GM06990 (cell line): ENCODE measurements at regions not wholly inside any gene's neighbourhood (a gene's known extent, or its start where the extent isn't known, plus 50 kb on each side); places are given as distances from the start of the nearest gene placed in this dataset.
"Not testable (repeated sequence)": the region's sequence is repeated elsewhere in the genome, so short reads cannot be mapped to it uniquely, and the experiment has no call there.

ENCODE experiments used
- DNase-seq: peaks from one replicate; pipeline ENCODE4 v3.0.0-alpha.2; 2011; ENCODE audit not compliant: insufficient read length; ENCODE audit errors: extremely low read depth
- H3K27me3 ChIP-seq: replicated peaks from 2 replicates; pipeline ENCODE4 v1.6.0; 2011; ENCODE audit warnings: low read length; ENCODE audit not compliant: control insufficient read depth, insufficient read depth
- H3K36me3 ChIP-seq: 2 replicates; pipeline ENCODE4 v1.5.1; 2011; ENCODE audit warnings: low read length; ENCODE audit not compliant: control insufficient read depth, insufficient read depth
- H3K4me3 ChIP-seq: replicated peaks from 2 replicates; pipeline ENCODE4 v1.5.1; 2011; ENCODE audit warnings: low read depth, mild to moderate bottlenecking, control low read depth, low read length
- TF ChIP-seq, protein P1 (sequence below): IDR thresholded peaks from 2 replicates; pipeline ENCODE4 v1.5.1; 2011; ENCODE audit warnings: low read length, control low read depth, mild to moderate bottlenecking, inconsistent platforms; ENCODE audit not compliant: insufficient read depth, poor library complexity, severe bottlenecking

DNA sequence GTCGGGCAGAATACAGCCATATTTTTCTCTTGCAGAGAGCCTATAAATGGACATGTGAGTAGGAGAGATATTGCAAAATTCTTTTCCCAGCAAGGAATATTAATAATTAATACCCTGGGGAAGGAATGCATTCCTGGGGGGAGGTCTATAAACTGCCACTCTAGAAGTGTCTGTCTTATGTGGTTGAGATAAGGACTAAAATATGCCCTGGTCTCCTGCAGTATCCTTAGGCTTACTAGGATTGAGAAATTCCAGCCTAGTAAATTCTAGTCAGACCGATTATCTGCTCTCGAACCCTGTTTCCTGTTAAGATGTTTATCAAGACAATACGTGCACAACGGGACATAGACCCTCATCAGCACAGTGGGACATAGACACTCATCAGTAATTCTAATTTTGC is 872.6 kb downstream of the FSTL5 start:
- Histone ChIP-seq H3K4me3 (no peak overlapping the region), H3K27me3 (no peaks in the 10 kb centered on the region), H3K36me3 (no peaks in the 10 kb centered on the region)
- no peak for DNase-seq
- TF ChIP-seq, protein P1, sequence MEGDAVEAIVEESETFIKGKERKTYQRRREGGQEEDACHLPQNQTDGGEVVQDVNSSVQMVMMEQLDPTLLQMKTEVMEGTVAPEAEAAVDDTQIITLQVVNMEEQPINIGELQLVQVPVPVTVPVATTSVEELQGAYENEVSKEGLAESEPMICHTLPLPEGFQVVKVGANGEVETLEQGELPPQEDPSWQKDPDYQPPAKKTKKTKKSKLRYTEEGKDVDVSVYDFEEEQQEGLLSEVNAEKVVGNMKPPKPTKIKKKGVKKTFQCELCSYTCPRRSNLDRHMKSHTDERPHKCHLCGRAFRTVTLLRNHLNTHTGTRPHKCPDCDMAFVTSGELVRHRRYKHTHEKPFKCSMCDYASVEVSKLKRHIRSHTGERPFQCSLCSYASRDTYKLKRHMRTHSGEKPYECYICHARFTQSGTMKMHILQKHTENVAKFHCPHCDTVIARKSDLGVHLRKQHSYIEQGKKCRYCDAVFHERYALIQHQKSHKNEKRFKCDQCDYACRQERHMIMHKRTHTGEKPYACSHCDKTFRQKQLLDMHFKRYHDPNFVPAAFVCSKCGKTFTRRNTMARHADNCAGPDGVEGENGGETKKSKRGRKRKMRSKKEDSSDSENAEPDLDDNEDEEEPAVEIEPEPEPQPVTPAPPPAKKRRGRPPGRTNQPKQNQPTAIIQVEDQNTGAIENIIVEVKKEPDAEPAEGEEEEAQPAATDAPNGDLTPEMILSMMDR = no peak

DNA sequence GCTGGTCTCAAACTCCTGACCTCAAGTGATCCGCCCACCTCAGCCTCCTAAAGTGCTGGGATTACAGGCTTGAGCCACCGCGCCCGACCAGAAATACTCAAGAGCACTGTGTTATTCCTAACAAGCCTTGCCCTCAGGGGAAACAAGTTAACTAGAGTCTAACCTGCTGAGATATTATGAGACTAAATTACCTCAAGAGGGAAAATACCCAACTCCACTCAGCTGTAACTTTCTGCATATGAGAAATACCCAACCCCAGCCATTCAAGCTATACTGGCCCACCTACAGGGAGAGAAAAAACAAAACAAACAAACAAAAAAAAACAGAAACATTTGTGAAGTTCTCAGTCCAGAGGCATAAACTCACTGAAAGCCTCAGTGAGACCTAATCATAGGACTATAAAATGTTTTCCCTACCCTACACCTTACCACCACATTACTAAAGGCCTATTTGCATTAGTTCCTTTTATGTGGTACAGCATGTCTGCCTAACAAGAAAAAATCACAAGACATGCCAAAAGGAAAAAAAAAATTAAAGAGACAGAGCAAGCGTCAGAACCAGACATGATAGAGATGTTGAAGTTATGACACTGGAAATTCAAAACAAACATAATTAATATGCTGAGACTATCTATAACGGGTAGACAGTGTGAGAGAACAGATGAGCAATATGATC is 876.0 kb downstream of the FSTL5 start:
- no peaks in the 10 kb centered on the region for H3K36me3 ChIP-seq
- no peak for DNase-seq
- H3K4me3 ChIP-seq = no peak overlapping the region
- H3K27me3 ChIP-seq = no peaks in the 10 kb centered on the region
- TF ChIP-seq, protein P1 = no peak

DNA sequence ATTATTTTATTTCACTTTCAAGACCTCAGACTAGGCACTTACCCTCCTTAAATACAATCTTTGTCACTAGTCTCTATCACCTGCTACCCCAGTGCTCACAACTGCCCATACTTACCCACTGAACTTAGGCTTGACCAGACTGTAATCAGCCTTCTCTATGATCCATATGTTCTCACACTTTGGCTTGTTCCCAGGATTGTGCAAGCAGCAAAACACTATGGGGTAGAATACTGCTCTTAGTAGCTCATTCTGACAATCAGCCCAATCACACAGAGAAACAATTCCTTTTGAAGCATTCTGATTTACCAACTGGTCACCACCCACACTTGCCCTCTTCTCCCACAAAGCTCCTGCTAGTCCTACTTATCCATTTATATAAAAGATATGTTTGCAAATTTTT is 878.3 kb downstream of the FSTL5 start:
- Histone ChIP-seq H3K27me3 (no peaks in the 10 kb centered on the region), H3K36me3 (no peaks in the 10 kb centered on the region), H3K4me3 (no peak overlapping the region)
- DNase-seq = no peak
- TF ChIP-seq, protein P1 = no peak

DNA sequence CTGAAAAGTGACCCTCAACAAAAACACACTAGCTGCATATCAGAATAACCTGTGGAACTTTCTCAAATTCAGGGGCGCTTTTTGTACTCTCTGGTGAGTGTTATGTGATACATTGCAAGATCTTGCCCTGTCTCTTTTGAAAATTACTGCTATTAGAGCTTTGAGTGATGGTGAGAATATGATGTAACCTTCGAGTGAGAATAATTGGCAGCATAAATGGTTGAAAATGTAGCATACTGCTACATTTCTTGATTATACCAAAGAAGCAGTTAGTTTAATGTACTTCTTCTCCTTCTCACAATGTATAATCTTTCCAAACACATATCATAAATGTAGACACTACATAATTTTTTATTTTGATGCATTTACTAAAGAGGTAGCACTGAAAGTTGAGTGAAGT is 882.9 kb downstream of the FSTL5 start:
- Histone ChIP-seq H3K36me3 (no peaks in the 10 kb centered on the region), H3K27me3 (no peaks in the 10 kb centered on the region)
- TF ChIP-seq, protein P1 = no peak

DNA sequence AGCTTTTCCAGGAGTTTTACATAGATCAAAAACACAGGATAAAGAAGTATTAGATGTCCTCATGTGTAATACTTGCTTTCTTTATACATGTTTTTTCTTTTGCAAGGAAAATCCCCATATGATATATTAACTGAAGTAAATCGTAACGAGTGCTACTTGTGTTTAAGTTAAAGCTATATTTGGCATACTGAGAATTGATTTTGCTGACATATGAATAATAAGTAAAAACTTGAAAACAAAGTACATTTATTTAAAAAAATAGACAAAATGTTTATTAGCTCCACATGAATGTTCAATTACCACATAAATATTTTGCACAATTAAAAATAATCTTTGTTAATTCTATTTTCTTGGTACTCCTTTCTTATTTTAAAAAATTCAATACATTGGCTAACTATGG is 884.7 kb downstream of the FSTL5 start:
- Histone ChIP-seq H3K36me3 (no peaks in the 10 kb centered on the region), H3K4me3 (no peak overlapping the region), H3K27me3 (no peaks in the 10 kb centered on the region)
- DNase-seq = no peak
- TF ChIP-seq, protein P1 = no peak

More for the DNA sequence above, 882.9 kb downstream of the FSTL5 start:
- no peak overlapping the region for H3K4me3 ChIP-seq
- no peak for DNase-seq

DNA sequence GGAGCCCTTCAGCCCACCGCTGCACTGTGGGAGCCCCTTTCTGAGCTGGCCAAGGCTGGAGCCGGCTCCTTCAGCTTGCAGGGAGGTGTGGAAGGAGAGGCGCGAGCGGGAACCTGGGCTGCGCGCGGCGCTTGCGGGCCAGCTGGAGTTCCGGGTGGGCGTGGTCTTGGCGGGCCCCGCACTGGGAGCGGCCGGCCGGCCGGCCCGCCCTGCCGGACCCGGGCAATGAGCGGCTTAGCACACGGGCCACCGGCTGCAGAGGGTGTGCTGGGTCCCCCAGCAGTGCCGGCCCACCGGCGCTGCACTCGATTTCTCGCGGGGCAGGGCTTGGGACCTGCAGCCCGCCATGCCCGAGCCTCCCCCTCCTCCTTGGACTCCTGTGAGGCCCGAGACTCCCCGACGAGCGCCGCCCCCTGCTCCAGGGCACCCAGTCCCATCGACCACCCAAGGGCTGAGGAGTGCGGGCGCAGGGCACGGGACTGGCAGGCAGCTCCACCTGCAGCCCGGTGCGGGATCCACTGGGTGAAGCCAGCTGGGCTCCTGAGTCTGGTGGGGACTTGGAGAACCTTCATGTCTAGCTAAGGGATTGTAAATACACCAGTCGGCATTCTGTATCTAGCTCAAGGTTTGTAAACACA is 886.5 kb downstream of the FSTL5 start:
- H3K36me3 ChIP-seq, DNase-seq, H3K27me3 ChIP-seq, H3K4me3 ChIP-seq: not testable (repeated sequence)
